ENCODE measurements at regions not wholly inside any gene's neighbourhood (a gene's known extent, or its start where the extent isn't known, plus 50 kb on each side); places are given as distances from the start of the nearest gene placed in this dataset.

DNA sequence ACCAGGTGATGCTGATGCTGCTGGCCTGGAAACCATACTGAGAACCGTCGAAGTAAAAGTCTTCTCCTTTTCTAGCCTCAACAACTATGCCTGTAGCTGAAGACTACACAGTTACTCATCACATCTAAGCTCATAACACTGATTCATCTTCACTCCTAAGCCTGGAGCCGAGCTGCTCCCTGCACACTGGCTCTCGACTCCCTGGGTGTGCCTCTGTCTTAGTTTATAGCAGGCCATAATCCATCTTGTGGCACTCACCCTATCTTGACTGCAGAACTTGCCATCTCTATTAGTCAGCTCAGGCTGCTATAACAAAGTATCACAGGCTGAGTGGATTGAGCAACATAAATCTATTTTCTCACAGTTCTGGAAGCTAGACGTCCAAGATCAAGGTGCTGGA is 191.0 kb downstream of the UNC5CL start (continued):
- TF ChIP-seq CHD7 (IDR thresholded peaks at IDR 0.05; ENCODE audit: insufficient replicate concordance, low read length) (no peak), CTCF (IDR thresholded peaks at IDR 0.05; ENCODE audit: control extremely low read depth in 1 of 3, insufficient read depth in 1 of 3, low read depth in 1 of 3, low read length in 3 of 3) (no peak), CEBPB (IDR thresholded peaks at IDR 0.05; ENCODE audit: low read depth, low read length) (no peak), RNF2 (IDR thresholded peaks at IDR 0.05; ENCODE audit: borderline replicate concordance, low read depth, low read length, missing control alignments, poor library complexity, severe bottlenecking) (no peak), SIX5 (IDR thresholded peaks at IDR 0.05; ENCODE audit: low read depth, low read length) (no peak), SP4 (IDR thresholded peaks at IDR 0.05; ENCODE audit: low read length) (no peak), JUND (IDR thresholded peaks at IDR 0.05; ENCODE audit: low read length) (no peak), NANOG (IDR thresholded peaks at IDR 0.05; ENCODE audit: insufficient read depth, low read depth, low read length, poor library complexity, severe bottlenecking) (no peak), ASH2L (IDR thresholded peaks at IDR 0.05; ENCODE audit: low read length) (no peak), GABPA (IDR thresholded peaks at IDR 0.05; ENCODE audit: borderline replicate concordance, insufficient read depth, low read length) (no peak)
